CMK (cell line): ENCODE measurements at regions not wholly inside any gene's neighbourhood (a gene's known extent, or its start where the extent isn't known, plus 50 kb on each side); places are given as distances from the start of the nearest gene placed in this dataset.
"Not testable (repeated sequence)": the region's sequence is repeated elsewhere in the genome, so short reads cannot be mapped to it uniquely, and the experiment has no call there.

Experiments
- DNase-seq: peaks from one replicate; pipeline ENCODE4 v3.0.0-alpha.2; 2010; ENCODE audit warnings: low read depth

DNA sequence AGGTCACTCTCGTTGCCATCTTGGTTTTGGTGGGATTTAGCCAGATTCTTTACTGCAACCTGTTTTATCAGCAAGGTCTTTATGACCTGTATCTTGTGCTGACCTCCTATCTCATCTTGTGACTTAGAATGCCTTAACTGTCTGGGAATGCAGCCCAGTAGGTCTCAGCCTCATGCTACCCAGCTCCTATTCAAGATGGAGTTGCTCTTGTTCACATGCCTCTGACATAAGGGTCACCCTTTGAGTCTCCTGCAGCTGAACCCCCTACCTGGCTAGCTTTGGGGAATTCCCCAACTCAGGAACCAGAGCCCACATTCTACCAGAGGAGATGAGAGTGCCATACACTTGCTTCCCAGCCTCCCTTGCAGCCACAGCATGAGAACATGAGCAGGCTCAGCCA, 123.0 kb upstream of the ARHGEF3 start:
- DNase-seq = not testable (repeated sequence)

DNA sequence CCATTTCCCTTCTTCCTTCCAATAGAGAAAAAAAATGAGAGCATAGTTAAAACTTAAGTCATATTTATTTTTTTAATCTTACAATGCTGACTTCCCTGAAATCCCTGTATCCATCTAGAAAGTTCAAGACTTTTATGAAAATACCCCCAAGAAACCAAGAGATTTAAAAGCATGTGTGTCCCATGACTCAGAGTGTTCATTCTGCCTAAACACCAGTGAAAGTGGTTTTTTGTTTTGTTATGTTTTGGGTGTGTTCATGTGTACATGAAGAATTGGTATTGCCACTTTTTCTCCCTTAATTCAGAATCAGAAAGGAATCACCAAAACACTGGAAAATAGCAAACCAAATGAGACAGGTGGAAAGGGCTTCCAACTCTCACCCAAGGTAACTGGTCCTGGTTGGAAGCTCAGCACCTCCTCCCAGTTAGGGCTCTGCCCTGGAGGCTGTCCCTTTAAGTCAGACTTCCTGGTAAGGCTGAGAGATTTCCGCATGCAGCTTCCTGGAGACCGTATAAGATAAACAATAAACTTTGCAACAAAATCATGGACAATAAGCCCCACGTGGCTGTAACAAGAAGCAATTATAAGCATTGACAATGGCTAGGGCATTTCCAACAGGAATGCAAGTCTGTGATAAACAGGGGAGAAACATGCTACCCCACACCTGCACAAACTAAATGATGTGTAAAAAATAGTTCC, 121.9 kb upstream of the ARHGEF3 start:
- no peak for DNase-seq

DNA sequence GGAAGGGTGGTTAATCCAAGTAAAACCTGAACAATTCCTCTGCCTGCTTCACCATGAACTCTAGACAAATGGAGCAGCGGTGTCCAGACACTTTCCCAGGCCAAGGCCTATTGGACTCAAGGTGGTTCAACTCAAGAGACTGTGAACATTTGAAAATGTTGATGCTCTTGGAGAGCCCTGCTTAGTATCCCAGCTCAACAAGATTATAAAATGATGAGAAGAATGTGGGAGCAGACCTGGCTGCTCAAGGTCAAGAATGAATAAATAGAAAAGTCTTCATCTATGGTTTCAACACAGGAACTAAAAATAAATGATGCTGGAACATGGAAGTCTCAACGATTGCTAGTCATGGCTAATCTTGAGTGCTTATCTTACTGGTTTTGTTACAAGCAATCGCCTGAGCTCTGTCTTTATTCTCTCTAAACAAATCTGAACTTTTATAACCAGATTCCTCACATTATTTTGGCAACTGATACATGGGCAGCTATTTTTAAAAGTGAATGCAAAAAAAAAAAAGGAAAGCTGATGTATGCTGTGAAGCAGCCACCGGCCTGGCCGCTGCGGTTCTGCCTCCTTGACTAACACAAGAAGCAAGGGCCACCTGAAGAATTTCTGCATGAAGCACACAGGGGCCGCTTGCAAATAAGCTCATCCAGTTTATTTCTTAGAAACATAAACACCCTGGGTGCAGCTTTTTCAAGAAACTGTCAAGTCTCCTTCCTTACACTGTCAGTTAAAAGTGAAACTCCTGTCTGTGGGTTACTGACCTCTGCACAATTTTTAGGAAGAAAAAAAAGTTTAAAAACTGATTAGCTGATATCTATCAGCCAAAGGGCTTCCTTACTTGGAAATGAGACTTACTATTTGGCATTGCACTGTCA, 120.1 kb upstream of the ARHGEF3 start:
- no peak for DNase-seq

DNA sequence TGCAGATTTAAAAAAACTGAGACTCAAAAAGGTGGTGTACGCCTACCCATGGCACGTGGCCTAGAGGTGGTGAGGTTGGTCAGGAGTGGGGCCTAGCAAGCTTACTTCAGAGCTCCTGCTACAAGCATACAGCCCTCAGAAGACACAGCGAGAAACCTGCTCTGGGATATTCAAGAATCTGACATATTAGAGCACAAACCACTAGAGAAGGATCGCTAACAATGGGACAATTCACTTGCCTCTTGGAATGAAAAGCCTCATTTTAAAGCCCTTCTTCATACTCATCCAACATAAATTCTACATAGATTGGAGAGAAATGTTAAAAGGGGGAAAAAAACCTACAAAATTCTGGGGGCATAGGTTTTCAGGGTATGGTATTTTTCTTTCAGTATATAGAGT, 118.0 kb upstream of the ARHGEF3 start:
- DNase-seq = no peak

DNA sequence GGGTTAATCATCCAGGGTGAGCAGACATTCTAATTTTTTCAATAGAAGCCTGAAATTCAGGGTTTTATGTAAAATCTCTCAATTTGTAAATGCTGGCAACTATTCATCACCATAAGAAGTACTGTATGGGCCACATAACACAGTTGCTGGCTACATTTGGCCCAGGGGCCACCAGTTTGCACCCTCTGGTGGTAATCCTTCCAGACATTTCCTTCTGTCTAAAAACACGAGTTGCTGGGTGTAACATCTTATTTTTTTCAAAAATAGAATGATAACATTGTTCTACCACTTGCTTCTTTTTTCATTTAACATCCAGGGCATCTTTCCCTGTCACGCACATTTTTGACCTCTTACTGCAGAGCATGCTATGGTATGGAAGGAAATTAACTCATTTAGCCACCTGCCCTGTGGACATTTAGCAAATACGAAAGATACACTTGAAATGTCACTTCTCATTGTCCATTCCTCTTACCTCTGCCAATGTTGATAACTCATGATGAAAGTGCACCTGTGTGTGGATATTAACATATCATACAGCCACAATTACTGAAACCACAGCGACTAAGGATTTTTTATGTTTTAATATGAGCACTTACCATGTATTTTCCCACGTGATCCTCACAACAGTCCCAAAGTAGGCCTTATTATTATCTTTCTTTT, 117.5 kb upstream of the ARHGEF3 start:
- DNase-seq = no peak

DNA sequence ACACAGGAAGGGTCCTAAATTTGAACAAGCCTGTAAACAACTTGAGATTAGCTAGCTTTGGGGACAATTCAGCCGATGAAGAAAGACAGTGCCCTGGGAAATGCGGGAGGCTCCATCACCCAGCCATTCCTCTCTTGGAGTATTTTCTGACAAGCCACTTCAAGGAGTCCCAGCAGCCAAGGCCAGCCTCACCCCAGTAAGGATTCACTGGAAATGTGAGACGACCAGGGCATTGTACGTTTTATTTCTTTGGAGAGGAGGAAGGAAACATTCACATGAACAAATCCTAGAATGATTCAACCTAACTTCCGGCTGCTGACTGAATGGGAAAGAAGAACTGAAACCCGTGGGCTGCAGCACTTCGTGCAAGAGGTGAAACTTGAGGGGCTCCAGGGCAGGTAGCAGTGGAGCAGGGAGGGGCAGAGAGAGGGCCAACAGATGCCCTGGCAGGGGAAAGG, 116.4 kb upstream of the ARHGEF3 start:
- DNase-seq = no peak

DNA sequence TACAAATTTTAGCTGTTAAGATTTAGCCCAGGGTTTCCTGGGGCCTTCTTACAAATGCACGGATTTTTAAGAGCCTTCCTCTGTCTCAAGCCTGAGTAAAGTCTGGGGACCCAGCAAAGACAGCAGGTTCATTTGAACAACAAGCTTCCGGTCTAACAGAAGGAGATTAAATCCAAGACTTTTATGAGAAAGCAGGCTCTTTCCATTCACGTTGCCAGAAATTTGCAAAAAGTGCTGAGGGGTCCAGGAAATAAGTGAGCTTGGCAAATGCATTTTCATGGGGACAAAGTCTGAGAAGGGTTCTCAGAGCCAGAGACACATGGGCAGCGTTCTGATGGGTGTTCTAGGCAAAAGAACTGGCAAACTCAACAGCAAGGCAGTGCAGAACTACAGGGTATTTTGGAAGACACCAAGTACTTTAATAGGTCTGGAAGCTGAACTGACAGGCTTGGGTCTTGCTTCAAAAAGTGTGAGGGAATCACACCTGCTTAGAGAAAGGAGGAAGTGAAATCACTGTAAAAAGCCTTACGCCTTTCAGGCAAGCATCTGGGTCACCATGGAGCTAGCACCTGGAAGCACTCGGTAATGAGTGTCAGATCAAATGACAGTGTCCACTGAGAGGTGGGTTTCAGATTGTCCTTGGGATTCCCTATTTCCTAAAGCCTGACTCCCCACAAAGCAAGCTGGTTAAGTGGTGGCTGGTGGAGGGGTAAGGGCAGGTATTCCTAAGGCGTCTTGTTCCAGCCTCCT, 115.8 kb upstream of the ARHGEF3 start:
- DNase-seq = no peak

DNA sequence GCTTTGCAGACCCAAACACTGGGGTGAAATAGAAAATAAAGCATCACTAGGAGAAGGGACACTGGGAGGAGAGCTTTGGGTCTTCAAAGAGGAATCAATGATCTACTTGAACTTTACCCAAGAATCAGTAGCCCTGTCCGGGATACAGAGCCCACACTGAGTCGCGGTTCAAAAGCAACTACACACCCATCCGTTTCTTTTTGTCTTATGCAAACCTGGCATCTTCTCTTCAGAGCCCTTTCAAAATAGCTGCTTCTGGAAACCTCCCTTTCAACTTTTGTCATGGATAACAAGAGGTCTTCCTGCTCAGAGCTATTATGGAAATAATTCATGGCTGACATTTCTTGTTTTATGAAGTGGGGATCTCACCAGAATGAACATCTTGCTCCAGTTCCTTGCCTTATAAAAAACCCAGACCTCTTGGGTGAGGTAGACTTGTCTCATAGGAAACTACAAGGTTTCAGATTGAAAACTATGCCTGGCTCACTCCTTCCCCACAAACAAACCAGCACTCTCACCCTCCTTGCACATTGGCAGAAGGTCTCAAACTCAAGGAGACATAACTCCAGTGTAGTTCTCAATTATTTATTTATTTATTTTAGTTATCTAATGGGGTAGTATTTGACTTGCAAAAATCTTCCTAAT, 115.1 kb upstream of the ARHGEF3 start:
- DNase-seq = no peak

DNA sequence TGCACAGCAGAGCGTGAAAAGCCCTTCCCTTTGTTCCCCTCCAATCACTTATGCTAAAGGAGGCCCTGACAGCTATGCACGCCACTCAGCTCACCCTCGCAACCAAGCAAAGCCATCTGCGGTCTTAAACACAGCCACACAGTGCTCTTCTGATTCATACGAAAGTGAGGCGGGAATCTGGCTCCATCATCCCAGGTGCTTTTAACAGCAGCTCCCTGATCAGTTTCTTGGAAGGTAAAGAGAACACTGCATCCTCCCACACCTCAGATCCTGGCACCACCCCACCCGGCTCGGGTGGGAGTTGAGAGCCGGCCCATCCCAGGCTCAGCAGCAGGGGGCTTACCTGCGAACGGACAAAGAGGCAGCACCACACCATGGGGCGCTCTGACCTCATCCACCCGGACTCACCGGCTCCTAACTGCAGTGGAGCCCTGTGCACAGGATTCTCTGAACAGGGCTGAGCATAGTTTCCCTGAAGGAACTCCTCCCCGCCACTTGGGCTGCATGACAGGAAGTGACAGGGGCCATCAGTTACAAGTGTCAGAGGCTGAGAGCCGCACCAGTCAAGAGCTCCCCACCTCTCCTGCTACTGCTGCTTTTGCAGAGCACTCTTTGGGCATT, 114.3 kb upstream of the ARHGEF3 start:
- no peak for DNase-seq

DNA sequence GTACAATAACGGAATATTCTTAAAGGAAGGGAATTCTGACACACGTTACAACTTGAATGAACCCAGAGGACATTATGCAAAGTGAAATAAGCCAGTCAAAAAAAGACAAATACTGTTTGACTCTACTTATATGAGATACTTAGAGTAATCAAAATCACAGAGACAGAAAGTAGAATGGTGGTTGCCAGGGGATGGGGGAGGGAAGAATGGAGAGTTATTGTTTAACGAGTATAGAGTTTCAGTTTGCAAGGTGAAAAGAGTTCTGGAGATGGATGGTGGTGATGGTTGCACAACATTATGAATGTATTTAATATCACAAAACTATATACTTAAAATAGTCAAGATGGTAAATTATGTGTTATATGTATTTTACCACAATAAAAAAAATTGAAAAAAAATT, 112.9 kb upstream of the ARHGEF3 start:
- no peak for DNase-seq

DNA sequence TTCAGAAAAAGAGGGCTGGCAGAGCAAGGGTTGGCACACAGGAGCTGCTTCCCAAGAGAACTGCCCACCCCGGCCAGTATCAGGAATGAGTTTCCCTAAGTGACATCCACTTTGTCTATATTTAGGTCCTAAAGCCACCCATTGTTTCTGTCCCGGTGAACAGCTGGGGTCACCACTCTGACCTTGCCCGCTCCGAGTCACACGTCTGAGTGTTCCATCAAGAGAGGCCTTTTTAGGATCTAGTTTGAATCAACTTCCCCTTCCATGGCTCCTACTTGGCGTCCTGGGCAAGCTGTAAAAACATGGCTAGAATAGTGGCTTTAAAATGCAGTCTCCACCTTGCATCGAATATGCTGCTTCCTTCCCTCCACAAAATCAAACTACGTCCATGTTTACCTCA, 109.6 kb upstream of the ARHGEF3 start:
- DNase-seq = no peak

DNA sequence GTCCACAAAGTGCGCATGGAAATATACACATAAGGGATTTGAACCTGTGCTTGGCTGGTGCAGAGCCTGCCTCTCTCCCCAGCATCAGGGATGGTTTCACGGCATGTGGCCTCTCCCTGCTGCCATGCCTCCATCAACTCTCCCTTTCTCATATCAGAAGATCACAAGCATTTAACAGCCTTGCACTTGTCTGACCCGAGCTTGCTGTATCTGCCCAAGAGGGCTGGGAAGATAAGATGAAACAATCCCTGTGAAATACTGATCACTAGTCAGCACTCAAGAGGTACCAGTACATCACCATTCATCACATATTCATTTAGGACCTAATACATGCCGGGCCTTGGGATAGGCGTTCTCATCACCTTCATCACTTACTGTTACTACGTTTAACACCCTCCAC, 107.6 kb upstream of the ARHGEF3 start:
- no peak for DNase-seq

DNA sequence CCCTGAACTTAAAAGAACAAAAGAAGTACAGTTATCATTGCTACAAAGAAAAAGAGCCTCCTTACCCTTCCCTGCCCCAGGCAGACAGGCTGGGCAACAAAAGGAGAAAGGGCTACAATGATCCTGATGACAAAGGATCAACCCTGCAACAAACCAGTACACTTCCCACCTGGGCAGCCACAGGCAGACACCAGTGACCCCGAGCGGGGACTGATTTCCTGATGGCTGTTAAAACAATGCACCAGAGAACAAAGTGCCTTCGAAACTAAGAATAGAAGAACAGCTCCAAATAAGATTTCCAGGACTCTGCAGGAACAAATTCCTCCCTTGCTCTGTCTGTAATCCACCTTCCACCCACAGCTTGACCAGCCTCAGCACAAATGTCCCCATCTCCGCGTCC, 106.3 kb upstream of the ARHGEF3 start:
- no peak for DNase-seq

DNA sequence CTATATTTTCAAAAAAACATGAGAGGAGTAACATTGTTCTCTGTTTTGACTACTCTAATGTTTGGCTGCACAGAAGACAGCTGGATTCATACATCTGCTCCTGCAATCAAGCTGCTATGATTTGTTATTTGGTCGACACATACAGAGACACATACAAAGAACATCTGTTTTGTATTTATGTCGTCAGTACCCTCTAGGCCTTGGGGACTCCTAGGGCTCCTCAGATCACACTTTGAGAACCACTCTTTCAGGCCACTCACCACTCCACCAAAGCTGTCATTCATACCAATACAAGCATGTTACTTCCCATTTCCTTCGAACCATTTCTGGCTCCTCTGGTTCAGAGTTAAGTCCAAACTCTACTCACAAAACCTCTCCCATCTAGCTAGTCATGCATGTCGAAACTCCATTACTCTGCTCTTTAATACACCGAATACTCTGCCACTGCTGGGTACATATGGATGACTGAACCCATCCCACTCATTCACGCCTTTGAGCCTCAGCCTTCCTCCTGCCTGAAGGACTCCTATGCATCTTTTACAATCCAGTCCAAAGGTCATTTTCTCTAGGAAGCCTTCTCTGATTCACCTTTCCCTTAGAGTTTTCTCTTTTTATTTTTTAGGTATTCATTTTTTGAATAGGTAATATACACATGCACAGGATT, 102.9 kb upstream of the ARHGEF3 start:
- no peak for DNase-seq

DNA sequence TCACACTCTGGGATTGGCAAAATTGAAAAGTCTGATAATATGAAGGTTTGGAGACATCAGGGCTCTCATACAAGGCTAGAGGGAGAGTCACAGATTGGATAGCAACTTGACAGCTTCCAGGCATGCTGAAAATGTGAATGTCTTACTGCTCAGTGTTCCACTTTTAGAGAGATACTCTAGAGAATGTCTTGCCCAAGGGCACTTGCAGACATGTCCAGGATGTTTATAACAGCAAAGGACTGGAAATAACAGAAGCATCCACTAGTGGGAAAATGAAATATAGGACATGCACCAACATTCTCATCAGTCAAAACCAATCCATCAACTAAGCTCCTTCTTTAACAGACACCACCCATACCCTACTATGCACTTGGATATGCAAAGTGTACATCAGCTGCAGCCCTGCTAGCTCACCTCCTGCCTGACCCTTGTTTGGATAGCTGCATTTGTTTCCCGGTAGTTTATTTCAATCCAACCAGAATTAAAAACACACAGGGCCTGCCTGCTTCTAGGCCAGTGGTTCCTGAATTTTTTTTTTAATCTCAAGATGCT, 101.6 kb upstream of the ARHGEF3 start:
- DNase-seq = no peak

DNA sequence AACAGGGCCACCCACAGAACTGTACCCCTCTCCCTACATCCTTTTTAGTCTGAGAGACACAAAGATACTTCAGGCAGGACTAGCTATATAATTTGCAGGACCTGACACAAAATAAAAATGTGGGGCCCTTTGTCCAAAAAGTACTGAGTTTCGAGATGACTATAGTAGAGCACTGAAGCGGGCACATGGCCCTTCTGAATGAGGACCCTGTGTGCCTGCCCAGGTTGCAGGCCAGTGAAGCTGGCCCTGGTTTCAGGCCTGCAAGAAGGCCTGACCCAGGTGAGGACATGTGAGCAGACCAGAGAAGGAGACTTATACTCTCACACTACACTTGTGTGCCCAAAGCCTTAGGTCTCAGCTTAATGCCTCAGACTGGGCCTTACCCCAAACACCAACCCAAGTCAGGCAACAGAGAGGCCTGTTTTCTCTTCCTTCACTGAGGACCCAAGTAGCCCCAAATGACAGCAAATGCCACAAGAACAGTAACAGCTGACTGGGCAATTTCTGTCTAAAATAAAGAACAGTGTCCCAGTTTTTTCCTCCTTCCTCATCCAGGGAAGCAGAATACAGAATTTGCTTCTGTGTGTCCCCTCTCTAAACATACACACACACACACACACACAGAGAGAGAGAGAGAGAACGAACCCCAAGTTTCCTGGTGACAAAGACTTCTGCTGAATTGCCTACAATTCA, 100.9 kb upstream of the ARHGEF3 start:
- DNase-seq = no peak

DNA sequence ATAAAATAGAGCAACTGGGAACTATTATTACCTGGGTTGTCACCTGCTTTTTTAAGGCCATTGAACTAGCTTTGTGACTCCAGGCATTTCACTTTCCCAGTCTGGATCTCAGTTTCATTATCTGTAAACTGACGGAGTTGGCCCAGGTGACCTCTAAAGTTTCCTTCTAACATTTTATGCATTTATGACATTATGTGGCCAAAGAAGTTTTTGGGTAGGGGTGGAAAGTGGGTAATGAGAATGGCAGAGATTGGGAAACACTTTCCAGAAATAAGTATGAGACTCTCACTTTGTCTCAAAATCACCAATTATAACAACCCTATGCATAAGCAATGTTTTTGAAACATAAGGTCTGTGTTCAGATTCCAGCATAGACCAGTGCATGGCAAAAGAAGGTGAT, 99.1 kb upstream of the ARHGEF3 start:
- no peak for DNase-seq

DNA sequence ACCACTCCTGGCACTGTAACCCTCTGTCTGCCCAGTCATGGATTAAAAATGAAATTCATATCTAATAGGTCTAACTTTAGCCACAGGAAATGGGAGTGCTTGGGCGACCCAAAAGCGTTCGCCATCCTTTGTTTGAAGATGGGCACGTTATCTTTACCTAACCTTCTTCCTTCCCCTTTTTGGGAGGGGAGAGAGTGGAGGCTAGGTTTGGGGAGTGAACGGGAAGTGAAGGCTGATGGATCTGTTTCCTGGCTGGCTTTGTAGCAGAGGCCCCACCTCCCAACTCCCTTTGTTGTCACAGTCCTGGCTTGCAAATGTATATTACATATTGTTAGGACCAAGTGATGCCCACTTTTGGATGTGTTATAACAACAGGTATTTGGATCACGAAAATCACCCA, 98.1 kb upstream of the ARHGEF3 start:
- DNase-seq = peak; percentile 69

DNA sequence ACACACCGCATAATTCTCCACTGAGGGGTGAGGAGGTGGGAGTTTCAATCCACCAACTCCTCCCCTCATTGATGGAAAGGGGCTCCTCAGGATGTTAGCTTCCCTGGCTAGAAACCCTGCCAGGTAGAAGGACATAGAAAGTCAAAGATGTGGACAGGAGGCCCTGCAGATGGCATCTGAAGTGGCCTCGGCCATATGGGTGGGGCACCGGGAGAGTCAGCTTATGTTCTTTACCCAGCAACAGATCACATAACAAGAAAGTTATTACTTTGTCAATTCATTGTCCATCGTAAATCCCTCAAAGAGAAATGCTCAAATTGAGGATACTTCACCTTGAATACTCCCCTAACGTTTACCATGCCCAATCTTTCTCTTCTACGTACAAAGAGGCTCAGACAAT, 97.3 kb upstream of the ARHGEF3 start:
- no peak for DNase-seq

DNA sequence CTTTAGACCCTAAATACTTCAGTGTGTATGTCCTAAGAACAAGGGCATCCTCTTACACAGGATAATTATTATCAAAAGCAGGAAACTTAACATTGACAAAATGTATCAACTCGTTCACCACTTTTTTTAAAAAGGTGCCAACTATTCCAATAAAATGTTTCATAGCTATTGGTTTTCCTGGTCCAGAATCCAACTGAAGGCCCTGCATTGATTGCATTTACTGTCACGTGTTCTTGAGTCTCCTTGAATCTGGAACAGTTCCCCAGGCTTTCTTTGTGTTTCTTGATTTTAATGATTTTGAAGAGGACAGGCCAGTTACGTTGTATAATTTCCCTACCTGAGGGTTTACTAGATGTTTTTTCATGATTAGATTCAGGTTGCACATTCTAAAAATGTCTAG, 94.6 kb upstream of the ARHGEF3 start:
- no peak for DNase-seq
